SU-DHL-6 (cell line): ENCODE measurements at regions not wholly inside any gene's neighbourhood (a gene's known extent, or its start where the extent isn't known, plus 50 kb on each side); places are given as distances from the start of the nearest gene placed in this dataset.

ENCODE experiments used
- EZH2phosphoT487 ChIP-seq: fragments of 200-600 bp; sonication (generic), shearing (Covaris generic); conservative IDR thresholded peaks from 2 replicates; pipeline ENCODE4 v1.6.1; 2018; ENCODE audit warnings: mild to moderate bottlenecking, antibody characterized with exemption, low read length, moderate library complexity, mixed read lengths
- TF ChIP-seq, protein P1 (sequence below): fragments of 200-600 bp; sonication (generic); IDR thresholded peaks from one replicate; pipeline ENCODE4 v1.5.1; 2017; ENCODE audit warnings: antibody characterized with exemption, mild to moderate bottlenecking, low read length, moderate library complexity; ENCODE audit not compliant: insufficient read depth, poor library complexity, severe bottlenecking

DNA sequence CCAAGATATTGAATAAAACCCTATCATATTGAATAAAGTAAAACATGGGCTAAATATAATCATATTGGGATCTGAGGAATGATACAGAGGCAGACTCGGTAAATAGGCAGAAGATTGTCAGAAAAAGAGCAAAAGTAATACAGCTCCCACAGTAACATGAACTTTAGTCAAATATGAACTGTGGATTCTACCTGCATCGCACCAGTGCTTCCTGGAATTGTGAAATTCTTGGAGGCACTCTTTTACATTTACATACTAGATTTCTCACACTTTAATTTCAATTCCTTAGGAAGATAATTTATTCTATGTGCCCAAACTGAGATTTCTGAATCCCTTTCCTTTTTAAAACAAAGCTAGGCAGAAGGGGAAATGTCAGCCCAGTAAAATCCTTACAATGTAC, 325.1 kb upstream of the SLC39A10 start:
- TF ChIP-seq, protein P1, sequence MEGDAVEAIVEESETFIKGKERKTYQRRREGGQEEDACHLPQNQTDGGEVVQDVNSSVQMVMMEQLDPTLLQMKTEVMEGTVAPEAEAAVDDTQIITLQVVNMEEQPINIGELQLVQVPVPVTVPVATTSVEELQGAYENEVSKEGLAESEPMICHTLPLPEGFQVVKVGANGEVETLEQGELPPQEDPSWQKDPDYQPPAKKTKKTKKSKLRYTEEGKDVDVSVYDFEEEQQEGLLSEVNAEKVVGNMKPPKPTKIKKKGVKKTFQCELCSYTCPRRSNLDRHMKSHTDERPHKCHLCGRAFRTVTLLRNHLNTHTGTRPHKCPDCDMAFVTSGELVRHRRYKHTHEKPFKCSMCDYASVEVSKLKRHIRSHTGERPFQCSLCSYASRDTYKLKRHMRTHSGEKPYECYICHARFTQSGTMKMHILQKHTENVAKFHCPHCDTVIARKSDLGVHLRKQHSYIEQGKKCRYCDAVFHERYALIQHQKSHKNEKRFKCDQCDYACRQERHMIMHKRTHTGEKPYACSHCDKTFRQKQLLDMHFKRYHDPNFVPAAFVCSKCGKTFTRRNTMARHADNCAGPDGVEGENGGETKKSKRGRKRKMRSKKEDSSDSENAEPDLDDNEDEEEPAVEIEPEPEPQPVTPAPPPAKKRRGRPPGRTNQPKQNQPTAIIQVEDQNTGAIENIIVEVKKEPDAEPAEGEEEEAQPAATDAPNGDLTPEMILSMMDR, result no peak
- TF ChIP-seq EZH2phosphoT487, result no peak
